GM19043 (cell line): ENCODE measurements at regions not wholly inside any gene's neighbourhood (a gene's known extent, or its start where the extent isn't known, plus 50 kb on each side); places are given as distances from the start of the nearest gene placed in this dataset.
"Not testable (repeated sequence)": the region's sequence is repeated elsewhere in the genome, so short reads cannot be mapped to it uniquely, and the experiment has no call there.

Source experiments
- ATAC-seq: cut with Tn5 transposase; IDR thresholded peaks from one replicate; pipeline ENCODE4 v1.9.1; 2021; ENCODE audit warnings: low read depth; ENCODE audit not compliant: unreplicated experiment

GRCh38 chr3:144497452-144497851 is 525.8 kb downstream of the DIPK2A start:
- ATAC-seq = no peak

DNA sequence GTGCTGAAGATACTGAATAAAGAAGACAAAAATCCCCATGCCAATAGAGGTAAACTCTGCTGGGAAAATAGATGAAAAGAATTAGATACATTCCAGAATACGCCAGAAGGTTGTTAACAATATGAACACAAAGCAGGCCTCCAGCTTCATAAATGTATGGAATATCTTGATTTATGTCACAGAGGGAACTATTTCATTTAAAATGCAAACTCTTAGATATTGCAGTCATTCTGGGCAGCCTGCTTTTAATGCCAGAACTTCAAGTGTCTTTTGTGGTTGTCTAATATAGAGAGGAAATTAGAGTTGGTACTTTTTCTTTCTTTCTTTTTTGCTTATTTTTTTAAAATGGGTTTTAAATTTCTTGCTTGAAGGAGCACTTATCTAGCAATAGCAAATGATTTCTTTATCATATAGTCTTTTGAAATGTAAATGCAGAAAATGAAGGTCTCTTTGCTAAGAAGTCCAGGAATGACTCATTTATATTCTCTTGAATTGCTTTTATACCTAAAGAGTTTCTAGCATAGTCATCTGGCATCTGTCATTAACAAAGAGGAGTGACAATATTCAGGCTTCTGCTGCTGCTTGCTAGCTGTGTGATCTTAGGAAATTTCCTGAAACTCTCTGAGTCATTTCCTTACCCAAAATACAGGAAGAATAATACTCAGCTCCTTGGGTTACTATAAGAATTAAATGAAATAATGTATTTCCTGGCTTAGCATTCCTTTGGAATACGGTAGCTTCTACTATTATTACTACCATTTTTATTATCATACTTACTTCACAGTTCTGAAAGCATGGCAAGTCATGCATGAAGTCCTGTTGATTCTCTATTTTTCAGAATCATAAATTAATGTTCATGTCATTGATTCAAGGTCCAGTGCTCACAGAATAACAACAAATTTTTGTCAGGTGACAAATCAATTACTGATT is 527.6 kb downstream of the DIPK2A start:
- ATAC-seq = no peak

DNA sequence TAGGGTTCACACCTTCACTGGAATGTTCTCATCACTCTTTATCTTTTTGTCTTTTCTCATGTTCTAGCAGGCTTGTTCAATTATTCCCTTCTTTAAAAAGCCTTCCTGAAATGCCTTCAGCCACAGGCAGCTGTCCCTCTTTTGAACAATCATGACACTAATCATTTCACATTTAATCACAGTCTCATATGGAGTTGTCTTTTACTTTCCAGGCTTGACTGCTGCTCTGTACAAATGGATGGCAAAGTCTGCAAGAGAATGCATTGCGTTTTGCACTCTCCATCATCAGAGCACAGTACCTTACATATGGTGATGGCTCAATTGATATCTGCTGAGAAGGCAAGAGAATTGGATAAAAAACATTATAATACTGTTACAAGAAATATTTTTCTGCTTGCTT is 529.8 kb downstream of the DIPK2A start:
- ATAC-seq = no peak

GRCh38 chr3:144502402-144502801 is 530.8 kb downstream of the DIPK2A start:
- no peak for ATAC-seq

DNA sequence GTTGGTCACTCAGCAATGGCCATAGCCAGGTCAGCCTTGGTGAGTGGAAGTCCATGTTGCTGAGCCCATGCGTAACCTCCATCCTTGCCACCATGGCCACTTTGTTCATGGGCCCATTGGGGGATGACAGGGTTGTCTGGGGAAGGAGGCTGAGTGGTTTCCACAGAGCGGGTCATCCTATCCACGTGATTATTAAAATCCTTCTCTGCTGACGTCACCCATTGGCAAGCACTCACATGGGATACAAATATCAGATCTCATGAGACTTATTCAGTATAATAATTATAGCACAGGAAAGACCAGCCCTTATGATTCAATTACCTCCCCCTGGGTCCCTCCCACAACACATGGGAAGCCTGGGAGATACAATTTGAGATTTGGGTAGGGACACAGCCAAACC is 534.8 kb downstream of the DIPK2A start:
- ATAC-seq = not testable (repeated sequence)

DNA sequence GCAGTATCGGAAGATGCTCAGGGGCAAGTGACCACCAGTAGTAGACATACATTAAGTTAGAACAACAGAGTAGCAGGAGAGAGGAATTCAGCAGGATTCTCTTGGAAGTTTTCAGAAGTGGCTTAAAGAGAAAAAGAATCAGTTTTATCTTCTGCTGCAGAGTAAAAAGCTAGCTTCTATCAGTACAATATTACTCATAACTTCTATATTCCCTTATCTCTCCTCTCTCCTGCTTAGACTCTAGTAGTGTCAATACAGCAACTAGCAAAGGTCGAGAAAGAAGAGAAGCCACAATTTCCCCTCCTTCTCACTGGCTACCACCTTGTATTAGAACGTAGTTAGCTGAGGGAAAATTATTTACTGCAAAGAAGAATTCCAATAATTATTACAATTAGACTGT is 539.7 kb downstream of the DIPK2A start:
- no peak for ATAC-seq

DNA sequence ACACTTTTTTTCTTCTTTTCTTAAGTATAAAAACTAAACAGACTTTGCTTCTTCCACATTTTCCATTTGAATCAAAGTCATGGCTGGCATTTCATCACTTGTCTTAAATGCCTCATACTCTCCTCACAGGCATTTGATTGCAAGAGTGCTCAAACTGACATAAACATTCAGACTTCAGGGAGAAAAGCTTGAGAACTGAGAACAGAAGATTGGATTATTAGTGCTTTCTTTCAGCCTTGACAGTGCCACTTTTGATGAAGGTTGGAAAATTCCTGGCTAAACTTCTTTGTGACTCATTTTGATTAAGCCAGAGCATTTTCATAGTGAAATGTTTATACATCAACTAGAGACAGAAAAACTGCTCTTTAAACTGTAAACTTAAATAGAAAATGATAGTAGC is 544.4 kb downstream of the DIPK2A start:
- ATAC-seq = no peak

- no peak for ATAC-seq
Observed at GRCh38 chr3:144516589-144516988, 545.0 kb downstream of the DIPK2A start.

DNA sequence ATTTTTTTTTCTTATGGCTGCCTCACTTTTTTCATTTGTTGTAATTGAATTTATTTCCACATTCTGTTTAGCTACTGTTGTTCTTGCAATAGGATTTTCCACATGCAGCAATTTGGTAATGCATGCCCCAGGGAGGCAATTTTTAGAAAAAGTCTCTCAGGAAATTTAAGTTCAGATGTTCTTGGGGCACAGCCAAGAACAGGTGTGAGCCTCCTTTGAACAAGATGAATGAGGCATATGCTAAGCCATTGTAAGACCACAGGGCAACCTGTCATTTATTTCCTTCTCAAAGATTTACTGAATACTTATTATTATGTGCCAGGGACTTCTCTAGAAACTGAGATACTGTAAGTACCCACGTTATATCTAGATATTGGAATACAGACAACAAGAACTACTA is 549.5 kb downstream of the DIPK2A start:
- no peak for ATAC-seq

DNA sequence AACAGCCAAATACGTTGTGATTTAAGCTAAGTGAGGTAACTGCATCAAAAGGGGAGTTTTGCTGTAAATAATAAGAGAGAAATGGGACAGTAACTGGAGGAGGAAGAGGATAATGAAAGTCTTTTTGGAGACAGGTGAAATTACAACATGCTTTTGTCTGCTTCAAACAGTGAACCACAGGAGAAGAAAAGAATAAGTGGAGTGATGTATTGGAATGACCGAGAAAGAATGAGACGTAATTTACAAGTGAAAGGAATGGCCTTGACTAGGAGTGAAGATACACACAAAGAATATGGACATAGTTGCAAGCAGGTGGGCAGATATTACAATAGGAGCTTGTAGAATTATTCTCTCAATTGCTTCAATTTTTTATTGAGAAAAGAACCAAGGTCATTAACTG is 550.8 kb downstream of the DIPK2A start:
- ATAC-seq = no peak

- no peak for ATAC-seq
Observed at GRCh38 chr3:144523396-144523795, 551.8 kb downstream of the DIPK2A start.

DNA sequence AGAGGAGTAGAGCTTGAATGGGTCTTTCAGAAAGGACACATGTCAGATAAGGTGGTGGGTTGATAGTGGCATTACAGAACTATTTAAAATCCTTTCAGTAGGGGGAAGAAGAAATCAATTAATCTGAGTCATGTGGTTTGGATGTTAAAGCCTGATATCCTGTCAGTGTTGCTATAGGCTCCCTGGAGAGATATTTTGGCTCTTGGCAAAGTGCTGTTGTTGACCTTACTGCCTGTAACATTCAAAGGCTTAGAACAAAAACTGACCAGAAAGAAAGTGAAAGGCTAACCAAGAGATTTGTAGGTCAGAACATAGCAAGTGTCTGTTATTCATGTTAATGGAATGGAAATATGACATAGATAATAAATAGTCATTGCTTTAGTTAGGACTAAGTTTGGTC is 552.9 kb downstream of the DIPK2A start:
- ATAC-seq = no peak

GRCh38 chr3:144529566-144529965 is 557.9 kb downstream of the DIPK2A start:
- no peak for ATAC-seq

DNA sequence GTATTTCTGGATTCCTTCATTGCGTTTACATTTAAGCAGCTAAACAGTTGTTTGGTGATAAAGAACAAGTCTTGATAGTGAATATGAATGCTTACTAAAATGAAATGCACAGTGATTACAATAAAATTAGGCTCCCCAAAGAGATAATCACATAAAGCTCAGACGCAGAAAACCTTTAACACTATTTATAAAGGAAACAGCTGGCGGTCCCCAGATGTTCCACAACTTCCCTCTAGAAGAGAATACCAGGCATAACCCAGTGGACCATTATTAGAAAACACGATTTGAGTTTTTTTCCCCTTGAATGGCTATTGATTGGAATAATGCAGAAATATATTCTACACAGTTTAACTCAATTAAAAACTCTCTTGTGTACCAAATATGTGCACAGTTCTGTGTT is 573.2 kb downstream of the DIPK2A start:
- no peak for ATAC-seq

DNA sequence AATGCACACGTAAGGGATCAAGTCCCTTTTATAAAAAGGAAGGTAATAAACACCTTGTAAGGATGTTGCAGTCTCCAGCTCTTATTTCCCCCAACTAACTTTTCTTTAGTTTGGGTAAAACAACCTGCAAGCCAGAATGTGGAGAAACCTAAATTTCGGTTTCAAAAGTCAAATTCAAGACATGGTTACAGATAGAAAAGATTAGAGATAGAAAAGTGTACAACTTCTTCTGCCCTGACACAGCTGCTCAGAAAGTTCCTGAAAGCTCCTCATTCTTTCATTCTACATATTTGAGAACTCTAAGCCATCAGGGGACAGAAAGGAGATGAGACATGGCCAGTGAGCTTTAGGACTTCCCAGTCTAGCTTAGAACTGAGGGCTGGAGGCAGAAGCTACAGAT is 574.9 kb downstream of the DIPK2A start:
- no peak for ATAC-seq

GRCh38 chr3:144548346-144548745 is 576.7 kb downstream of the DIPK2A start:
- ATAC-seq = no peak

DNA sequence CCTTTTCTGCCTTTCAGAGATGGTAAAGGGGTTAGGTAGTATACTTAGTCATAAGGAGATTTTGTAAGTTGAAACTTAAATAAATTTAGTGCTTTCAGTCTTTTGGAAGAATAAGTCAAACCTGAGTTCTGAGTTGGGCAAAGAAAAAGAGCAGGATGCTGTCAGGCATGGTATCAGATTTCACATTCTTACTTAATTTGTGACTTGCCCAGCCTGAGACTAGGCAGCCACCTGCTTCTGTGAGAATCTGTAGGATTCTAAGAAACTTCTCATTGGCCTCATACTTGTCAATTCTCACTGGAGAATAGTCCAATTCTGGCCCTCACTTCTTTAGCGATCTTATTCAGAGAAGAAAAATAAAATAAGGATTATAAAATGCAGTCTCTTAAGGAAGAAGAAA is 577.5 kb downstream of the DIPK2A start:
- no peak for ATAC-seq

DNA sequence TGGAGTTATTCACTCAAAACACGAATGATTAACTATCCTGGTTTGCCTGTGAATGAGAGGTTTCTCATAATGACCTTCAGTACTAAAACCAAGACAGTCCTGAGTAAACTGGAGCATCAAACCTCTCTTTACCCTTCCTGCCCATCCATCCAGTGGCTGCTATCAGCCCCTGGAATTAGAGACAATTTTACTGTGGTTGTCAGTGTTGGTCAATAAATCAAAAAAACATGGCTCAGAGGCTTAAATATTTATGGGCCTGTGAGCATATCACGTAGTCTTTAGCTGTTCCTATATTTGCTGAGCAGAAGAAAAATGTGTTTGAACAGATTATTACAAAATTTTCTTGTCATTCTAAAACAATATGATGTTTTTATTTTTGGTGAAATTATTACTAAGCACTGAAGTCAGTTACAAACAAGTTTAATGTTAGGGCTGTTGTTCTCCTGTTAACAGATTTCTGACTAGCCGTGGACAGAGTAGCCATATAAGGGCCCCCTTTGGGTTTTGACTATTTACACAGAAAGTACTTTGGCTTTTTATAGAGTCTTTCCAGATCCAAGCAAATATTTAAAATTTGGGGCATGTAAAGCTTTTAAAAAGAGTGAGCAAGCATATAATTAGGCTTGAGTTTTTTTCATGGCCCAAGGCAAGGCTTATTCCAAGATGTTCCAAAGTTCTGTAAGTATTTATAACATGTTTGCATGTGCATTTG is 580.9 kb downstream of the DIPK2A start:
- ATAC-seq = no peak

- ATAC-seq = no peak
Observed at GRCh38 chr3:144553301-144553700, 581.7 kb downstream of the DIPK2A start.

DNA sequence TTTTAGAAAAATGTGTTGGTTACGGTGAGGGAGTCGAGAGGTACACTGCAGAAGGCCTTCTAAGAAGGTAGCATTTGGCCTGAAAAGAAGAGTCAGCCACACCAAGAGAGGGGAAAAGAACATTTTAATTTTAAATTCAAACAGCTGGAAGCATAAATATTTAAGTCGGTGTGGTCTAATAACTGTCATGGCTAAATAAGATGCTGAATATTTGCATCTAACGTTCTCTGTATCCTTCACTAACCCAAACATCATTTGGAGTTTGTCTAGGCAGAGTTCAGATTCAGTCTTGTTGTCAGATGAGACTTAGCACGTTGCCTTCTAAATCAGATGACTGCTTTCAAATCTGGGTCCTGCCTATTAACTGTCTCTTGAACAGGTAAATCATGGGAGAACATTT is 583.3 kb downstream of the DIPK2A start:
- no peak for ATAC-seq

- ATAC-seq = peak; percentile 56
Observed at GRCh38 chr3:144556392-144556791, 584.8 kb downstream of the DIPK2A start.

- no peak for ATAC-seq
Observed at GRCh38 chr3:144557515-144557914, 585.9 kb downstream of the DIPK2A start.
